NCI-H2171 (cell line): ENCODE measurements at regions not wholly inside any gene's neighbourhood (a gene's known extent, or its start where the extent isn't known, plus 50 kb on each side); places are given as distances from the start of the nearest gene placed in this dataset.
"Not testable (repeated sequence)": the region's sequence is repeated elsewhere in the genome, so short reads cannot be mapped to it uniquely, and the experiment has no call there.

Experiments used
- DNase-seq: peaks from one replicate; lab custom pipeline; 2025; lab: John Stamatoyannopoulos, UW

DNA sequence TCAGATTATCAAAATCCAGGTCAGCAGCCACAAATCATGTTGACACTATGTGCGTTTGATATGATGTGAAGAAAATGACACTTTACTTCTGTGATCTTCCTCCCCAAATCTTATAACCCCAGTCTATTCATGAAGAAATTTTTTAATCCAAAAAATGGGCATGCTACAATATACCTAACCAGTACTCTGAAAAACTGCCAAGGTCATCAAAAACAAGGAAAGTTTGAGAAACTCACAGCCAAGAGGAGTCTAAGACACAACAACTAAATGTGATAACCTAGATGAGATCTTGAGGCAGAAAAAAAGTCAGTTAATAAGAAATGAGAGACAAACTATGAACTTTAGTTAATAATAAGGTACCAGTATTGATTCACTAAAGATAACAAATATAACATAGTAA, 200.6 kb upstream of the IRAK1BP1 start:
- no peak for DNase-seq

DNA sequence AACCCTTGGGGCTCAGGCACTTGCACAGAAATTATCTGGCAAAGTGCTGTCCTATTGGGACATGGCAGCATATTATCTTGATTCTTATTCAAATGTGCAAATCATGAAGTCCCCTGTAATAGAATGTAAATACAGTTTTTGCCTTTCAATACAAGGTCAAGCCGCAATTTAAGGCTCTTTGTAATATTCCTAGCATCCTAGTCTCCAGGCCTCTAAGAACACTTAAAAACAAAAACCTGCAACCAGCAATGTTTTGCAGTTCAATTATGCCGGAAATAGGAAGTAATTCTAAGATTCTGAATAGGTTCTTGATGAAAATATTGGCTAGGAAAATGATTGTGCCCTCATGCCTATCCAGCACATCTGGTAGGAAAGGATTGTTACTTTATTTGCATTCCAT, 197.2 kb upstream of the IRAK1BP1 start:
- no peak for DNase-seq

DNA sequence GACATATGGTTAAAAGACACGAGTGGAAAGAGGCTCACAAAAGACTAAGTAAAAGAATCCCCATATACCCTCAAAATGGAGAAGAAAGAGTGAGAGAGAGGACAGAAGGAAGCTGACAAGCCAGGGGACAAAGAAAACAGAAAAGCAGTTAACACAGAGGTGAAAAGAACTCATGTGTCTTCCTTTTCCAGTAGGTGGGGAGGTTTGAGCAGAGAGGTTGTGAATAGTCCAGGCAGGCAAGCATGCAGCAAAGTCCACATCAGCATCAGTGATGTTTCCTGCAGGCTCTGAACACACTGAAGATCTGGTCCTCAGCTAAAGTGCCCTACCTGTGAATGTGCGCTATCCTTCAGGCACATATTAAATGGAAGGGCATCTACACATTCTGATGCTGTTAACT, 196.5 kb upstream of the IRAK1BP1 start:
- DNase-seq = no peak

DNA sequence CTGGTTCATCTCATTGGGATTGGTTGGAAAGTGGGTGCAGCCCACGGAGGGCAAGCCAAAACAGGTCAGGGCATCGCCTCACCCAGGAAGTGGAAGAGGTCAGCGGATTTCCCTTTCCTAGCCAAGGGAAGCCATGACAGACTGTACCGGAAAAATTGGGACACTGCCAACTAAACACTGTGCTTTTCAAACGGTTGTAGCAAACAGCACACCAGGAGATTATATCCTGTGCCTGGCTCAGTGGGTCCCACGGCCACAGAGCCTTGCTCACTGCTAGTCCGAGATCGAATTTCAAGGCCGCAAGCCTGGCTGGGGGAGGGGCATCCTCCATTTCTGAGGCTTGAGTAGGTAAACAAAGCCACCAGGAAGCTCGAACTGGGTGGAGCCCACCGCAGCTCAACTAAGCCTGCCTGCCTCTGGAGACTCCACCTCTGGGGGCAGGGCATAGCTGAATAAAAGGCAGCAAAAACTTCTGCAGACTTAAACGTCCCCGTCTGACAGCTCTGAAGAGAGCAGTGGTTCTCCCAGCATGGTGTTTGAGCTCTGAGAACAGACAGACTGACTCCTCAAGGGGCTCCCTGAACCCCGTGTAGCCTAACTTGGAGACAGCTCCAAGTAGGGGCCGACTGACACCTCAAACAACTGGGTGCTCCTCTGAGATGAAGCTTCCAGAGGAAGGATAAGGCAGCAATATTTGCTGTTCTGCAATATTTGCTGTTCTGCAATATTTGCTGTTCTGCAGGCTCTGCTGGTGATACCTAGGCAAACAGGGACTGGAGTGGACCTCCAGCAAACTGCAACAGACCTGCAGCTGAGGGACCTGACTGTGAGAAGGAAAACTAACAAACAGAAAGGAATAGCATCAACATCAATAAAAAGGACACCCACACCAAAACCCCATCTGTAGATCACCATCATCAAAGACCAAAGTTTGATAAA, 191.0 kb upstream of the IRAK1BP1 start:
- not testable (repeated sequence) for DNase-seq

DNA sequence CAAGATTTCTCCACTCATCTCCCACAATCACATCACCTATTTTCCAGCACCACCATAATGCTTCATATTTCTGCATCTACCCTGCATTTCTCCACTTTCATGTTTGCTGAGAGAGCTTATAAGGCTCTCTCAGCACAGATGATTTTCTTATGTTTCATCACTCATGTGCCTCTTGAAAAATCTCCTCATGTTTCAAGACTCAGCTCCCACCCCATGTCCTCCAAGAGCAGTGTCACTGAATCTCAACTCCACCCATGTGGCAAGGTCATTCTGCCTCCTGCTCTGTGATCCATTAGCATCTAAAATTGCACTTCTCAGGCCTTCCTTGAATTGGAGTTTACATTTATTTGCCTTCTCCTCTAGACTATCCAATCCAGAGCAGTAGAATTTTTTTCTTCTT, 178.7 kb upstream of the IRAK1BP1 start:
- DNase-seq = no peak

DNA sequence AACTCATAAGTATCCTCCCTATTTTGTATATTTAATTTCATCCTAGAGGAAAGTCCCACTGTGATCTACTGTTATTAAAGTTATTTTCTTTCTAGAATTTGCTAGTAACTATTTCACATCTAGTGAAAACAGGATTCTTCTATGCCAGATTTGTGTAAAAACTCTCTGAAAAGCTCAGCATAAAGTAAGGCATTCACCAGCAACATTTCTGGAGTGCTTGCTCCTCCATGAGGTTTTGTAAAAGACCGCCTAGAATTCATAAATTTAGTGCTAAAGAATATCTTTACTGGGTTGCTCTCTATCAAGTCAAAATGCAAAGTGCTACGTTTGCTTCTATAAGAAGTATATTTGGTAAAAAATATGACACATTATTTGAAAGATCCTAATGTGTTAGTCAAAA, 173.5 kb upstream of the IRAK1BP1 start:
- no peak for DNase-seq

DNA sequence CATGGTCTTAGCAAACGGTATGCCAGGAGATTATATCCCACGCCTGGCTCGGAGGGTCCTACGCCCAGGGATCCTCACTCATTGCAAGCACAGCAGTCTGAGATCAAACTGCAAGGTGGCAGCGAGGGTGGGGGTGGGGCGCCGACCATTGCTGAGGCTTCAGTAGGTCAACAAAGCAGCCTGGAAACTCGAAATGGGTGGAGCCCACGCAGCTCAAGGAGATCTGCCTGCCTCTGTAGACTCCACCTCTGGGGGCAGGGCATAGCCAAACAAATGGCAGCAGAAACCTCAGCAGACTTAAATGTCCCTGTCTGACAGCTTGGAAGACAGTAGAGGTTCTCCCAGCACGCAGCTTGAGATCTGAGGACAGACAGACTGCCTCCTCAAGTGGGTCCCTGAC, 172.7 kb upstream of the IRAK1BP1 start:
- DNase-seq = not testable (repeated sequence)

DNA sequence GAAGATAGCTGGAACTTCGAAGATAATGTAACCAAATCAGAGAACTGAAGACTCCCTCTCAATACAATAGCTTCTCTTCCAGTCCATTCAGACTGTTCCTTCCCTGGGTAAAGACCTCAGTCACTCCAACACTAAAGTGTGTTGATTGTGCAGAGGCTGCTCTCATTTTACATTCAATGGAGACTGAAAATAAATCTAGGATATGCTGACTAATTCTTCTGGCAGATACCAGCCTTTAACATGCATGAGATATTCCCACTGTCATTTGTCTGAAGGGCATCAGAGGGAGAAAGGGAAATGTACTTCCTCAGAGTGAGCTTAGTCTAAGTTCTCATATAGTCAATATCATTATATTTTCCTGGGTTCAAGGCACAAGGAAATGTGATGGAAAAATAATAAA, 166.4 kb upstream of the IRAK1BP1 start:
- no peak for DNase-seq

DNA sequence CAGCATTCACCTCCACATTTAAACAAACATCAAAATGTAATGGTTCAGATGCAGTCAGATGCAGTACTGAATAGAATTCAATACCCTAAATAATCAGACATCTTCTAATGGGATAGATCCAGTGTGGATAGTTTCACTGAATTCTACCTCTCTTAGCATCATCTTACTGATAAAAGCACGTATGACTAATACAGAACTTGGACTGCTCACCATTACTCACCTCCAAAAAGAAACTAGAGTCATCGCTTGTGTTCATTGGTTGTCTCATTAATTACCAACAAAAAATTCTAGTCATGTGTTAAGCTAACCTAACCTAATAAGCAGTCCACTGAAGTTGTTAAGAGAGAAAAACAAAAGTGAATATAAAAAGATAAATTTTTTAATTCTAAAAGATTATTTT, 165.9 kb upstream of the IRAK1BP1 start:
- no peak for DNase-seq

DNA sequence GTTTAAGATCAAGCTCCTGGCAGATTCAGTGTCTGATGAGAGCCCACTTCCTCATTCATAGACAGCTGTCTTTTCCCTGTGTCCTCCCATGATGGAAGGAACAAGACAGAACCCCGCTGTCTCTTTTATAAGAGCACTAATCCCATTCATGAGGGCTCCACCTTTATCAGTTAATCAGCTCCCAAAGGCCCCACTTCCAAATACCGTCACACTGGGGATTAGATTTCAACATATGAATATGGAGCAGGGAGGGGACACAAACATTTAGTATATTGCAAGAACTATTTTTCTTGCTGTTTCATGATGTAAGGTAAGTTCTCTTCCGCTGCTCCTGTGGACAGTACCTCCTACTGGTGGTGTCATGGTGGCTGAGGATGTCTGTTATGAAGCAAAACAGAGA, 158.3 kb upstream of the IRAK1BP1 start:
- DNase-seq = no peak

DNA sequence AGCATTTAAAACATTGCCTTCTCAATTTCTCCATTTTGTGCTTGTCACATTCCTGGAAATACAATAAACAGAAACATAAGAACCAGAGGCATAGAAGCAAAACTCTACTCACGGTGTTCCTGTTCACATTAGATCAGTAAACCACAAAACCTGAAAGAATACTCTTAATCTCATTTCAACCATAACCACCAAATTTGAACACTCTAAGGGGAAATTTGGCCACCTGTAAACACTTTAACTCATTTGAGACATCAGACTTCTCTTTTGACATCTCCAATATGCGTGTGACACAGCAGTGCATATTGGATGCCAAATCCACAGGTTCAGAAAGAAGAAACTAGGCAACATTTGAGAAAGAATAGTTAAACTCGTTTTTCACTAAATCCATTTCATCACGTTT, 153.8 kb upstream of the IRAK1BP1 start:
- DNase-seq = no peak

DNA sequence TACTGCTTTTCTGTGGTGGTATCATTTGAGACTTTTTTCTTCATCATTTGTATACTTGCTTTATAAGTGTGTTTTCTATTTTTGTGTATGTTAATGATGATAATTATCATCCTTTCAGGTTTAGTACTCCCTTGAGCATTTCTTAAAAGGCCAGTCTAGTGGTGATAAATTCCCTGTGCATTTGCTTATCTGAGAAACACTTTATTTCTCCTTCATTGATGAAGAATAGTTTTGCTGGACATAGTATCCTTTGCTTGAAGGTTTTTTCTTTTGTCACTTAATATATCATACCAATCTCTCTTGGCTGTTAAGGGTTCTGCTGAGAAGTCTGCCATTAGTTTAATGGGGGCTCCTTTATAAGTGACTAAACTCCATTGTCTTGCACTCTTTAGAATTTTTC, 123.2 kb upstream of the IRAK1BP1 start:
- DNase-seq = no peak

DNA sequence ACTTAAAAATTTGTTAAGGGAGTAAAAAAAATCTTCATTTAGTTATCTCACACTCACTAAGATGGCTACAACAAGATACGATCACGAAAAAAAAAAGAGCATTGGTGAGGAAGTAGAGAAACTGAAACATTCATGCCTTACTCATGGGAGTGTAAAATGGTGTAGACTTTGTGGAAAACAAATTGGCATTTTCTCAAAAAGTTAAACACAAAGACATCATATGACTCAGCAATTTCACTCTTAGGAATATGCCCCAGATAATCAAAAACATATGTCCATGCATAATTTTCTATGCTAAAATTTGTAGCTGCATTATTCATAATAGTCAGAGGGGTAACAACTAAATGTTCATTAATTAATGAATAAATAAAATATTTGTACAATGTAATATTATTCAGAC, 120.9 kb upstream of the IRAK1BP1 start:
- DNase-seq = no peak

DNA sequence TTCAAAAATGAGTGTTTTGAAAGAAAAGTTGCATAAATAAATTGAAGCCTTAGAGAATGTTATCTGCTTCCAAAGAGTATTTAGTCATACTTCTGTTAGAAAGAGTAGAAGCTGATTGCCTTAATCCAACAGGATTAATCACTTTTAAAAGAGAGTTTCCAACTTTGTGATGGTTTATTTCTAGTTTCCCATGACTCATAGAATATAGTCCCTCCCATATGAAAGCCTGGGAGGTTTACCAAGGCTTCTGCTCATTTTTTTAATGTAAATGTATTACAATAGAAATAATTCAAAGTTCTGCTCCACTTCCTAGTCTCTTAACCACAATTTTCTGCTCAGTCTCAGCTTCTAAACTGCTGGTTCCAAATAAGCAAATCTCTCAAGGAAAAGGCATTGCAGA, 118.0 kb upstream of the IRAK1BP1 start:
- no peak for DNase-seq

DNA sequence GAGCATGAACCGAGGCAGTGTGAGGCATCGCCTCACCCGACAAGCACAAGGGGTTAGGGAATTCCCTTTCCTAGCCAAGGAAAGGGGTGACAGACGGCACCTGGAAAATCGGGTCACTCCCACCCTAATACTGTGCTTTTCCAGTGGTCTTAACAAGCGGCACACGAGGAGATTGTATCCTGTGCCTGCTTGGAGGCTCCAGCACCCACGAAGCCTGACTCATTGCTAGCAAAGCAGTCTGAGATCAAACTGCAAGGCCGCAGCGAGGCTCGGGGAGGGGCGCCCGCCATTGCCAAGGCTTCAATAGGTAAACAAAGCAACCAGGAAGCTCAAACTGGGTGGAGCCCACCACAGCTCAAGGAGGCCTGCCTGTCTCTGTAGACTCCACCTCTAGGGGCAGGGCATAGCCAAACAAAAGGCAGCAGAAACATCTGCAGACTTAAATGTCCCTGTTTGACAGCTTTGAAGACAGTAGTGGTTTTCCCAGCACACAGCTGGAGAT, 109.0 kb upstream of the IRAK1BP1 start:
- DNase-seq = not testable (repeated sequence)

DNA sequence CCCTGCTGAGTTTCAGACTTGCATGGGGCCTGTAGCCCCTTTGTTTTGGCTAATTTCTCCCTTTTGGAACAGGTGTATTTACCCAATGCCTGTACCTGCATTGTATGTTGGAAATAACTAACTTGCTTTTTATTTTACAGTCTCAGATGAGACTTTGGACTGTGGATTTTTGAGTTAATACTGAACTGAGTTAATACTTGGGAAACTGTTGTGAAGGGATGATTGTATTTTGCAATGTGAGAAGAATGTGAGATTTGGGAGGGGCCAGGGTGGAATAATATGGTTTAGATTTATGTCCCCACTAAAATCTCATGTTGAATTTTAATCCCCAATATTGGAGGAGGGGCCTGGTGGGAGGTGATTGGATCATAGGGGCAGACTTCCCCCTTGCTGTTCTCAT, 99.1 kb upstream of the IRAK1BP1 start:
- no peak for DNase-seq

DNA sequence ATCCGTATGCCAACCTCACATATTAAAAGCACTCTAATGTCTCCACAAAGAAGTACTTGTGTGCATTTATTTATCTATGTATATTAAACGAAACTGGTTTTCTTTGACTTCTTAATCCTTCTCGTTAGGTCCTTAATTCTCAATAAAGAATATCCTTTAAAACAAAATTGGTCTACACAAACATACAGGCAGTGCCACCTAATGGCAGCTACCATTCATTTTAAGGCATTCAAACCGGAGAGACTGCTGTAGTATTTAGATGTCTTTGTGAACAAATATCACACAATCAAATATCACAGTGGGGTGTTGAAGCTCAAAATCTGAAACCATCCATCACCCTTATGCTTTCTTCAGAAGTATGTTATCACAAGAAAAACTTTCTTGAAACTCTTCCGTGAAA, 96.6 kb upstream of the IRAK1BP1 start:
- DNase-seq = no peak

DNA sequence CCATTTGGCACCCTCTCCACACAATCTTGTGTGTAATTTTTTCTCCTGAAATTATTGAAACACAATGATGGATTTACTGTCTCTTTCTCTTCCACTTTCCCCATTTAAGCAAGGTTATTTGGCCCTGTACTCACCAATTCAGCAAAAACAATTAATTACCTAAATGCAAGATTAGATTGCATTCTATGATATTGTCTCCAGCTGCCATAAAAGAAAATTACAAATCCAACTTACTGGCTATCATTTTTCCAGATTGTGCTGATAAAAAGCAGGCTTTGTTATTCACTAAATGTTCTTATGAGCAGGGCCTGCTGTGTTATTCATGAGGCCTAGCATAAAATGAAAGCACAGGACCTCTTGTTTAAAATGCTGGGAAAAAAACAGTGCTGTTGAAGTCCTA, 95.8 kb upstream of the IRAK1BP1 start:
- no peak for DNase-seq

DNA sequence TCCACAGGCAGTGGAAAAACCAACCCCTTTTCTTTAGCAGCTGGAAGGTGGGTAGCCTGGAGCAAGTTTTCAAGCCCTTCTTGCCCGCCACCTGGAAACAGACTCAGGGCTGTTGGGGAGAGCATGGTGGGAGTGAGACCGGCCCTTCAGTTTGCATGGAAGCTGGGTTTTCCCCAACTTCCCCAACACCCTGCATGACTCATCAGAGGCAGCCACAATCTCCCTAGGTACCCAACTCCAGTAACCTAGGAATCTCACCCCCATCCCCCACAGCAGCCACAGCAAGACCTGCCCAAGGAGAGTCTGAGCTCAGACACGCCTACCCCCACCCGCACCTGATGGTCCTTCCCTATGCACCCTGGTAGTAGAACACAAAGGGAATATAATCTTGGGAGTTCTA, 86.3 kb upstream of the IRAK1BP1 start:
- DNase-seq = no peak

DNA sequence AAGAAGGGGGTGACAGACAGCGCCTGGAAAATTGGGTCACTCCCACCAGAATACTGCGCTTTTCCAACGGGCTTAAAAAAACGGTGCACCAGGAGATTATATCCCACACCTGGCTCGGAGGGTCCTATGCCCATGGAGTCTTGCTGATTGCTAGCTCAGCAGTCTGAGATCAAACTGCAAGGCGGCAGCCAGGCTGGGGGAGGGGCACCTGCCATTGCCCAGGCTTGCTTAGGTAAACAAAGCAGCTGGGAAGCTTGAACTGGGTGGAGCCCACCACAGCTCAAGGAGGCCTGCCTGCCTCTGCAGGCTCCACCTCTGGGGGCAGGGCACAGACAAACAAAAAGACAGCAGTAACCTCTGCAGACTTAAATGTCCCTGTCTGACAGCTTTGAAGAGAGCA, 84.0 kb upstream of the IRAK1BP1 start:
- not testable (repeated sequence) for DNase-seq

DNA sequence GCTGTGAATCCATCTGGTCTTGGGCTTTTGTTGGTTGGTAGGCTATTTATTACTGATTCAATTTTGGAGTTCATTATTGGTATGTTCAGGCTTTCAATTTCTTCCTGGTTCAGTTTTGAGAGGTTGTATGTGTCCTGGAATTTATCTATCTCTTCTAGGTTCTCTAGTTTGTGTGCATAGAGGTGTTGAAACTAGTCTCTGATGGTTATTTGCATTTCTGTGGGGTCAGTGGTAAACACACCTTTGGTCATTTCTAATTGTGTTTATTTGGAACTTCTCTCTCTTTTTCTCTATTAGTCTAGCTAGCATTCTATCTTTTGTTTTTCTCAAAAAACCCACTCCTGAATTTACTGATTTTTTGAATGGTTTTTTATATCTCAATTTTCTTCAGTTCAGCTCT, 70.1 kb upstream of the IRAK1BP1 start:
- DNase-seq = no peak

DNA sequence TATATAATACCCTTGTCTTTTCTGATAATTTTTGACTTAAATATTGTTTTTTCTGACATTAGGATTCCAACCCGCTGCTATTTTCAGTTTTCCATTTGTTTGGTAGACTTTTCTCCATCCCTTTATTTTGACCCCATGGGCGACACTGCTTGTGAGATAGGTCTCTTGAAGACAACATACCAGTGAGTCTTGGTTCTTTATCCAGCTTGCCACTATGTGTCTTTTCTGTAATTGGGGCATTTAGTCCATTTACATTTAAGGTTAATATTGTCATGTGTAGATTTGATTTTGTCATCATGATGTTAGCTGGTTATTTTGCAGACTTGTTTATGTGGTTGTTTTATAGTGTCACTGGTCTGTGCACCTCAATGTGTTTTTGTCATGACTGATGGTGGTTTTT, 67.7 kb upstream of the IRAK1BP1 start:
- no peak for DNase-seq

DNA sequence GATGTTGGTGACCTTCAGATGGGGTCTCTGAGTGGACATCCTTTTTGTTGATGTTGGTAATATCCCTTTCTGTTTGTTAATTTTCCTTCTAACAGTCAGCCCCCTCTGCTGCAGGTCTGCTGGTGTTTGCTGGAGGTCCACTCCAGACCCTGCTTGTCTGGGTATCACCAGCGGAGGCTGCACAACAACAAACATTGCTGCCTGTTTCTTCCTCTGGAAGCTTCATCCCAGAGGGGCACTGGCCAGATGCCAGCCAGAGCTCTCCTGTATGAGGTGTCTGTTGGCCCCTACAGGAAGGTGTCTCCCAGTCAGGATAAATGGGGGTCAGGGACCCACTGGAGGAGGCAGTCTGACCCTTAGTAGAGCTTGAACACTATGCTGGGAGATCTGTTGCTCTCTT, 60.6 kb upstream of the IRAK1BP1 start:
- DNase-seq = not testable (repeated sequence)
